Panc1 (cell line): ENCODE measurements at regions not wholly inside any gene's neighbourhood (a gene's known extent, or its start where the extent isn't known, plus 50 kb on each side); places are given as distances from the start of the nearest gene placed in this dataset.

Source experiments
- ATAC-seq: fragments of 200-7000 bp; cut with Tn5 transposase; 2 replicates; pipeline ENCODE4 v1.9.1; 2020; ENCODE audit warnings: mild to moderate bottlenecking, moderate library complexity
- BruUV-seq: library from RNA; stranded (reverse); fragments of 400-500 nt; replicated peaks from 2 replicates; lab custom pipeline; 2021; lab: Mats Ljungman, UMichigan
- CTCF ChIA-PET: fragments of 300-600 bp; sonication (Branson Sonifier 250); formaldehyde crosslinking; loops from one replicate; lab custom pipeline; 2022; ENCODE audit warnings: antibody characterized with exemption; lab: Charles Lee
- POLR2A ChIA-PET: fragments of 300-600 bp; sonication (Branson Sonifier 250); formaldehyde crosslinking; loops from one replicate; lab custom pipeline; 2022; ENCODE audit warnings: antibody characterized with exemption; lab: Charles Lee
- DNase-seq: peaks from one replicate; pipeline ENCODE4 v3.0.0-alpha.2; 2010; ENCODE audit warnings: low read depth, low spot score
- H3K27ac ChIP-seq: 2 replicates; pipeline ENCODE4 v1.5.1; 2011; ENCODE audit warnings: mild to moderate bottlenecking, low read length, inconsistent platforms
- H3K27me3 ChIP-seq: fragments of 200-500 bp; sonication (Bioruptor generic); 2 replicates; pipeline ENCODE4 v1.6.0; 2014; ENCODE audit warnings: low read length, inconsistent platforms; ENCODE audit not compliant: control insufficient read depth, insufficient read depth
- H3K36me3 ChIP-seq: fragments of 200-500 bp; sonication (Bioruptor generic); 2 replicates; pipeline ENCODE4 v1.5.1; 2014; ENCODE audit warnings: inconsistent platforms, mild to moderate bottlenecking, low read length, moderate library complexity; ENCODE audit not compliant: control insufficient read depth, insufficient read depth
- H3K4me1 ChIP-seq: 2 replicates; pipeline ENCODE4 v1.5.1; 2011; ENCODE audit warnings: inconsistent platforms, mild to moderate bottlenecking, low read length, moderate library complexity; ENCODE audit not compliant: control insufficient read depth, insufficient read depth
- H3K4me3 ChIP-seq, 2 experiments: 2 replicates each; pipeline ENCODE4 v1.5.1; 2011 to 2012; ENCODE audit warnings: low read depth in 2 of 2, low read length in 2 of 2, mild to moderate bottlenecking in 2 of 2, inconsistent platforms in 1 of 2, moderate library complexity in 1 of 2
- H3K9me3 ChIP-seq: fragments of 200-500 bp; sonication (Bioruptor generic); 2 replicates; pipeline ENCODE4 v1.5.1; 2014; ENCODE audit warnings: low read depth, mild to moderate bottlenecking, inconsistent platforms, low read length, moderate library complexity; ENCODE audit not compliant: control insufficient read depth, insufficient read depth
- POLR2AphosphoS5 ChIP-seq: IDR thresholded peaks from 2 replicates; pipeline ENCODE4 v1.6.1; 2012; ENCODE audit warnings: mild to moderate bottlenecking, low read depth, low read length, moderate library complexity
- SIN3A ChIP-seq: IDR thresholded peaks from 2 replicates; pipeline ENCODE4 v1.6.1; 2012; ENCODE audit warnings: low read depth, mild to moderate bottlenecking, low read length, moderate library complexity, borderline replicate concordance; ENCODE audit not compliant: insufficient read depth
- TCF7L2 ChIP-seq: IDR thresholded peaks from 2 replicates; pipeline ENCODE4 v1.6.1; 2011; ENCODE audit warnings: mild to moderate bottlenecking, low read depth, low read length, inconsistent platforms
- in situ Hi-C: cut with HindIII; loops from 2 replicates; pipeline ENCODE4 v1.10.0; 2016; ENCODE audit warnings: low sequenced_read_pairs, low pct_unique_long_range_greater_than_20kb
- intact Hi-C: fragments of 100-400 bp; cut with micrococcal nuclease; formaldehyde crosslinking; loops from one replicate; pipeline ENCODE4 v1.10.0; 2022; ENCODE audit not compliant: unreplicated experiment
- TF ChIP-seq, protein P1 (sequence below), 2 experiments: IDR thresholded peaks; 2 replicates each; pipeline ENCODE4 v1.6.1; 2011 to 2012; ENCODE audit warnings: low read depth in 2 of 2, control low read depth in 1 of 2, low read length in 1 of 2, mild to moderate bottlenecking in 1 of 2, moderate library complexity in 1 of 2; ENCODE audit not compliant: insufficient read depth in 1 of 2
- TF ChIP-seq, protein P2 (sequence below): fragments of 450-650 bp; IDR thresholded peaks from 2 replicates; pipeline ENCODE4 v1.5.1; 2017; ENCODE audit warnings: mild to moderate bottlenecking

DNA sequence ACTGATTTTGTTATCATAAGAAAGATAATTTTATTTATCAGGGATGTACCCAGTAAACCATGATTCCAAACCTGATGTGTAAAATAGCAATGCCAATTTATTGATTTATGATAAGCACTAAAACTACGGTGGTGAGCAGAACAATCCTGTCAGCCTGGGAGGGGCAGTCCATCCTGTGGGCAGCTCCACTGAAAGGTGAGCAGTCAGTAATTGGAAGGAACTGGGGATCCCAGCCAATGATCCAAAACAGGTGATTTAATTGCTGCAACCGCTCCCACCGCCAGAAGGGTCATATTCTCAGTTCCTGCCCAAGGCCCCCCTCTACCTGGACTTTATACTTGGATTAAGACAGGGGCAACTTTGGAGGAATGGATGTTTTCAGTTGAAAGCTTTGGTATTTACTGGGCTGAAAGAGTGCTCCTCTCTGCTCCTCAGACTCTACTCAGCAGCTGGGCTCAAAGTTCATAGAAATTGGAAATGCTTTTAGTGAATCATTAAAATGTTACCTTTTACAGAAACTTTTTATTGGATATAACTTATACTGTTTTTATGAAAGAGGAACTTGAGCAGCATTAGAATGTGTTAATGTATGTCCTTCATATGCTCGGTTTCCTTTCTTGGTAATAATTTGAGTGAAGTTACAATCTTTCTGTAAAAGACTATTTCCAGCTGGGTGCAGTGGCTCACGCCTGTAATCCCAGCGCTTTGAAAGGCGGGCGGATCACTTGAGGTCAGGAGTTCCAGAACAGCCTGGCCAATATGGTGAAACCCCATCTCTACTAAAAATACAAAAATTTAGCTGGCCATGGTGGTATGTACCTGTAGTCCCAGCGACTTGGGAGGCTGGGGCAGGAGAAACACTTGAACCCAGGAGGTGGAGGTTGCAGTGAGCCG lies 198.6 kb upstream of the IL12A start:
- no peaks in the 10 kb centered on the region for H3K9me3 ChIP-seq
- POLR2A ChIA-PET, result no interaction called here
- H3K27me3 ChIP-seq, result no peaks in the 10 kb centered on the region
- TF ChIP-seq SIN3A, result no peak
- TF ChIP-seq, protein P1, sequence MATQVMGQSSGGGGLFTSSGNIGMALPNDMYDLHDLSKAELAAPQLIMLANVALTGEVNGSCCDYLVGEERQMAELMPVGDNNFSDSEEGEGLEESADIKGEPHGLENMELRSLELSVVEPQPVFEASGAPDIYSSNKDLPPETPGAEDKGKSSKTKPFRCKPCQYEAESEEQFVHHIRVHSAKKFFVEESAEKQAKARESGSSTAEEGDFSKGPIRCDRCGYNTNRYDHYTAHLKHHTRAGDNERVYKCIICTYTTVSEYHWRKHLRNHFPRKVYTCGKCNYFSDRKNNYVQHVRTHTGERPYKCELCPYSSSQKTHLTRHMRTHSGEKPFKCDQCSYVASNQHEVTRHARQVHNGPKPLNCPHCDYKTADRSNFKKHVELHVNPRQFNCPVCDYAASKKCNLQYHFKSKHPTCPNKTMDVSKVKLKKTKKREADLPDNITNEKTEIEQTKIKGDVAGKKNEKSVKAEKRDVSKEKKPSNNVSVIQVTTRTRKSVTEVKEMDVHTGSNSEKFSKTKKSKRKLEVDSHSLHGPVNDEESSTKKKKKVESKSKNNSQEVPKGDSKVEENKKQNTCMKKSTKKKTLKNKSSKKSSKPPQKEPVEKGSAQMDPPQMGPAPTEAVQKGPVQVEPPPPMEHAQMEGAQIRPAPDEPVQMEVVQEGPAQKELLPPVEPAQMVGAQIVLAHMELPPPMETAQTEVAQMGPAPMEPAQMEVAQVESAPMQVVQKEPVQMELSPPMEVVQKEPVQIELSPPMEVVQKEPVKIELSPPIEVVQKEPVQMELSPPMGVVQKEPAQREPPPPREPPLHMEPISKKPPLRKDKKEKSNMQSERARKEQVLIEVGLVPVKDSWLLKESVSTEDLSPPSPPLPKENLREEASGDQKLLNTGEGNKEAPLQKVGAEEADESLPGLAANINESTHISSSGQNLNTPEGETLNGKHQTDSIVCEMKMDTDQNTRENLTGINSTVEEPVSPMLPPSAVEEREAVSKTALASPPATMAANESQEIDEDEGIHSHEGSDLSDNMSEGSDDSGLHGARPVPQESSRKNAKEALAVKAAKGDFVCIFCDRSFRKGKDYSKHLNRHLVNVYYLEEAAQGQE (IDR thresholded peaks at IDR 0.05; ENCODE audit: insufficient read depth in 1 of 2, low read depth in 2 of 2, low read length in 1 of 2), result no peak
- H3K27ac ChIP-seq, result no peak overlapping the region
- peaks cover 34% of the 10 kb centered on the region for H3K4me1 ChIP-seq
- no peak for DNase-seq
- no peaks in the 10 kb centered on the region for H3K36me3 ChIP-seq
- H3K4me3 ChIP-seq, result no peak overlapping the region
- in situ Hi-C loops (no loop called here), intact Hi-C loops (no loop called here)
- CTCF ChIA-PET, result no interaction called here
- no TSS peak for BruUV-seq
- no peak for ATAC-seq

DNA sequence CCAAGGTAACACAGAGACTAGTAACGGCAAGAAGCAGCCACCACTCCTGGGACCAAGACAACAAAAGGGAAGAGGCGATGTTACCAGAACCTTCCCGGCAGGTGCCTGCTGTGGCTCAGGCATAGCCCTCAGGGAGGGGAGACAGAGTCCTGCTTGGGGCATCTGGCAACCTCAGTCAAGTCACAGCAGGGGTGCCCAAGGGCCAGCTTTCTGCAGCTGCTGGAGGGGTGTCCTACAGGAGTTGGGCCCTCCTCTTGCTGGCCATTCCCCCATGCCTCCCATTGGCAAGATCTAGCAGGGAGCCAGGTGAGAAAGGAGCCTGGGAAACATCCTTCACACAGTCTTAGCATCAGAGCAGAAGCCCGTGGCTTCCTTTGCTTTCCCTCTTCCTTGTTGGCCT lies 197.3 kb upstream of the IL12A start:
- H3K27ac ChIP-seq, result peak overlapping the region; percentile 15; the same call in 1 of the 2 replicates
- no peak overlapping the region for H3K4me3 ChIP-seq
- BruUV-seq, result no TSS peak
- DNase-seq, result no peak
- in situ Hi-C loops, result no loop called here
- no peaks in the 10 kb centered on the region for H3K9me3 ChIP-seq
- POLR2A ChIA-PET, result no interaction called here
- CTCF ChIA-PET, result no interaction called here
- no peak for ATAC-seq
- no peaks in the 10 kb centered on the region for H3K36me3 ChIP-seq
- TF ChIP-seq, protein P2, sequence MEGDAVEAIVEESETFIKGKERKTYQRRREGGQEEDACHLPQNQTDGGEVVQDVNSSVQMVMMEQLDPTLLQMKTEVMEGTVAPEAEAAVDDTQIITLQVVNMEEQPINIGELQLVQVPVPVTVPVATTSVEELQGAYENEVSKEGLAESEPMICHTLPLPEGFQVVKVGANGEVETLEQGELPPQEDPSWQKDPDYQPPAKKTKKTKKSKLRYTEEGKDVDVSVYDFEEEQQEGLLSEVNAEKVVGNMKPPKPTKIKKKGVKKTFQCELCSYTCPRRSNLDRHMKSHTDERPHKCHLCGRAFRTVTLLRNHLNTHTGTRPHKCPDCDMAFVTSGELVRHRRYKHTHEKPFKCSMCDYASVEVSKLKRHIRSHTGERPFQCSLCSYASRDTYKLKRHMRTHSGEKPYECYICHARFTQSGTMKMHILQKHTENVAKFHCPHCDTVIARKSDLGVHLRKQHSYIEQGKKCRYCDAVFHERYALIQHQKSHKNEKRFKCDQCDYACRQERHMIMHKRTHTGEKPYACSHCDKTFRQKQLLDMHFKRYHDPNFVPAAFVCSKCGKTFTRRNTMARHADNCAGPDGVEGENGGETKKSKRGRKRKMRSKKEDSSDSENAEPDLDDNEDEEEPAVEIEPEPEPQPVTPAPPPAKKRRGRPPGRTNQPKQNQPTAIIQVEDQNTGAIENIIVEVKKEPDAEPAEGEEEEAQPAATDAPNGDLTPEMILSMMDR, result no peak
- TF ChIP-seq TCF7L2, result no peak
- no peak for TF ChIP-seq POLR2AphosphoS5
- no peak for TF ChIP-seq SIN3A
- TF ChIP-seq, protein P1 (IDR thresholded peaks at IDR 0.05; ENCODE audit: insufficient read depth in 1 of 2, low read depth in 2 of 2, low read length in 1 of 2), result no peak
- intact Hi-C loops, result no loop called here
- peaks cover 27% of the 10 kb centered on the region for H3K4me1 ChIP-seq
- H3K27me3 ChIP-seq, result no peaks in the 10 kb centered on the region
